22Rv1 (cell line): ENCODE measurements at regions not wholly inside any gene's neighbourhood (a gene's known extent, or its start where the extent isn't known, plus 50 kb on each side); places are given as distances from the start of the nearest gene placed in this dataset.

ENCODE experiments used
- H3K27ac ChIP-seq: fragments of 450-650 bp; 2 replicates; pipeline ENCODE4 v1.5.1; 2017
- CTCF ChIP-seq: fragments of 450-650 bp; IDR thresholded peaks from 2 replicates; pipeline ENCODE4 v1.5.1; 2017; ENCODE audit warnings: mild to moderate bottlenecking
- ZFX ChIP-seq: fragments of 450-650 bp; IDR thresholded peaks from 2 replicates; pipeline ENCODE4 v1.6.1; 2017; ENCODE audit warnings: antibody characterized with exemption, borderline replicate concordance

- no peak for TF ChIP-seq CTCF
- TF ChIP-seq ZFX, result no peak
Observed at GRCh38 chr6:27145731-27146455, 101.6 kb upstream of the PRSS16 start.

GRCh38 chr6:27146456-27146705 lies 101.1 kb upstream of the PRSS16 start:
- peak overlapping the region; percentile 98 for H3K27ac ChIP-seq

More at GRCh38 chr6:27145731-27146455, 101.6 kb upstream of the PRSS16 start:
- H3K27ac ChIP-seq, result peak overlapping the region; percentile 98

- TF ChIP-seq CTCF (no peak), ZFX (no peak)
- peak overlapping the region; percentile 98 for H3K27ac ChIP-seq
Observed at GRCh38 chr6:27146706-27147505, 100.6 kb upstream of the PRSS16 start.

- H3K27ac ChIP-seq, result peak overlapping the region; percentile 98
- no peak for TF ChIP-seq CTCF
- no peak for TF ChIP-seq ZFX
Observed at GRCh38 chr6:27148404-27148795, 99.1 kb upstream of the PRSS16 start.

- TF ChIP-seq ZFX, result no peak
- no peak for TF ChIP-seq CTCF
- H3K27ac ChIP-seq, result peak overlapping the region; percentile 98
Observed at GRCh38 chr6:27149150-27149549, 98.4 kb upstream of the PRSS16 start.

GRCh38 chr6:27154696-27155095 lies 92.8 kb upstream of the PRSS16 start:
- no peak for TF ChIP-seq CTCF
- TF ChIP-seq ZFX, result no peak
- H3K27ac ChIP-seq, result no peak overlapping the region

GRCh38 chr6:27156874-27157458 lies 90.5 kb upstream of the PRSS16 start:
- TF ChIP-seq CTCF, result no peak
- no peak for TF ChIP-seq ZFX
- peak overlapping the region; percentile 68 for H3K27ac ChIP-seq
